ENCODE measurements at regions not wholly inside any gene's neighbourhood (a gene's known extent, or its start where the extent isn't known, plus 50 kb on each side); places are given as distances from the start of the nearest gene placed in this dataset.

- Histone ChIP-seq H3K36me3 (ENCODE audit: control insufficient read depth, insufficient read depth, low read length) (no peaks in the 10 kb centered on the region), H3K4me3 (ENCODE audit: extremely low read depth, insufficient read depth, low read length, poor library complexity, severe bottlenecking) (no peak overlapping the region), H3K4me1 (ENCODE audit: control insufficient read depth, insufficient read depth, low read length, poor library complexity, severe bottlenecking) (no peaks in the 10 kb centered on the region), H3K9me3 (ENCODE audit: control insufficient read depth, low read length) (no peaks in the 10 kb centered on the region), H3K27ac (ENCODE audit: low read depth, low read length, severe bottlenecking) (no peak overlapping the region)
- WGBS, 2 experiments (ENCODE audit: insufficient coverage in 2 of 2): no CpG with 5 or more reads among the region's 3 CpGs
Observed at GRCh38 chr14:42014301-42014700, 407.6 kb downstream of the LRFN5 start.

GRCh38 chr14:42013559-42013958, 406.9 kb downstream of the LRFN5 start:
- Histone ChIP-seq H3K9me3 (ENCODE audit: control insufficient read depth, low read length) (no peaks in the 10 kb centered on the region), H3K4me3 (ENCODE audit: extremely low read depth, insufficient read depth, low read length, poor library complexity, severe bottlenecking) (no peak overlapping the region), H3K27ac (ENCODE audit: low read depth, low read length, severe bottlenecking) (no peak overlapping the region), H3K36me3 (ENCODE audit: control insufficient read depth, insufficient read depth, low read length) (no peaks in the 10 kb centered on the region), H3K4me1 (ENCODE audit: control insufficient read depth, insufficient read depth, low read length, poor library complexity, severe bottlenecking) (no peaks in the 10 kb centered on the region)
- no CpG with 5 or more reads among the region's 2 CpGs for WGBS, 2 experiments (ENCODE audit: insufficient coverage in 2 of 2)

- Histone ChIP-seq H3K9me3 (ENCODE audit: control insufficient read depth, low read length) (no peaks in the 10 kb centered on the region), H3K4me1 (ENCODE audit: control insufficient read depth, insufficient read depth, low read length, poor library complexity, severe bottlenecking) (no peaks in the 10 kb centered on the region), H3K27ac (ENCODE audit: low read depth, low read length, severe bottlenecking) (no peak overlapping the region), H3K4me3 (ENCODE audit: extremely low read depth, insufficient read depth, low read length, poor library complexity, severe bottlenecking) (no peak overlapping the region), H3K36me3 (ENCODE audit: control insufficient read depth, insufficient read depth, low read length) (no peaks in the 10 kb centered on the region)
Observed at GRCh38 chr14:42013153-42013552, 406.5 kb downstream of the LRFN5 start.

GRCh38 chr14:42011221-42011620, 404.5 kb downstream of the LRFN5 start:
- H3K4me3 ChIP-seq (ENCODE audit: extremely low read depth, insufficient read depth, low read length, poor library complexity, severe bottlenecking): no peak overlapping the region
- H3K36me3 ChIP-seq (ENCODE audit: control insufficient read depth, insufficient read depth, low read length): no peaks in the 10 kb centered on the region
- no peaks in the 10 kb centered on the region for H3K9me3 ChIP-seq (ENCODE audit: control insufficient read depth, low read length)
- no peaks in the 10 kb centered on the region for H3K4me1 ChIP-seq (ENCODE audit: control insufficient read depth, insufficient read depth, low read length, poor library complexity, severe bottlenecking)
- no peak overlapping the region for H3K27ac ChIP-seq (ENCODE audit: low read depth, low read length, severe bottlenecking)
- WGBS, 2 experiments (ENCODE audit: insufficient coverage in 2 of 2): no CpG with 5 or more reads among the region's 1 CpG

- no peaks in the 10 kb centered on the region for H3K9me3 ChIP-seq (ENCODE audit: control insufficient read depth, low read length)
- H3K27ac ChIP-seq (ENCODE audit: low read depth, low read length, severe bottlenecking): no peak overlapping the region
- no peaks in the 10 kb centered on the region for H3K36me3 ChIP-seq (ENCODE audit: control insufficient read depth, insufficient read depth, low read length)
- H3K4me3 ChIP-seq (ENCODE audit: extremely low read depth, insufficient read depth, low read length, poor library complexity, severe bottlenecking): no peak overlapping the region
- no CpG with 5 or more reads among the region's 1 CpG for WGBS, 2 experiments (ENCODE audit: insufficient coverage in 2 of 2)
- no peaks in the 10 kb centered on the region for H3K4me1 ChIP-seq (ENCODE audit: control insufficient read depth, insufficient read depth, low read length, poor library complexity, severe bottlenecking)
Observed at GRCh38 chr14:42004321-42004720, 397.6 kb downstream of the LRFN5 start.

- Histone ChIP-seq H3K4me3 (ENCODE audit: extremely low read depth, insufficient read depth, low read length, poor library complexity, severe bottlenecking) (no peak overlapping the region), H3K36me3 (ENCODE audit: control insufficient read depth, insufficient read depth, low read length) (no peaks in the 10 kb centered on the region), H3K4me1 (ENCODE audit: control insufficient read depth, insufficient read depth, low read length, poor library complexity, severe bottlenecking) (no peaks in the 10 kb centered on the region), H3K9me3 (ENCODE audit: control insufficient read depth, low read length) (no peaks in the 10 kb centered on the region), H3K27ac (ENCODE audit: low read depth, low read length, severe bottlenecking) (no peak overlapping the region)
- WGBS, 2 experiments (ENCODE audit: insufficient coverage in 2 of 2): no CpG with 5 or more reads among the region's 2 CpGs
Observed at GRCh38 chr14:42002141-42002540, 395.5 kb downstream of the LRFN5 start.

- Histone ChIP-seq H3K27ac (ENCODE audit: low read depth, low read length, severe bottlenecking) (no peak overlapping the region), H3K4me1 (ENCODE audit: control insufficient read depth, insufficient read depth, low read length, poor library complexity, severe bottlenecking) (no peaks in the 10 kb centered on the region), H3K9me3 (ENCODE audit: control insufficient read depth, low read length) (no peaks in the 10 kb centered on the region), H3K36me3 (ENCODE audit: control insufficient read depth, insufficient read depth, low read length) (no peaks in the 10 kb centered on the region), H3K4me3 (ENCODE audit: extremely low read depth, insufficient read depth, low read length, poor library complexity, severe bottlenecking) (no peak overlapping the region)
- WGBS, 2 experiments (ENCODE audit: insufficient coverage in 2 of 2): 80 to 85% methylated on average over 1 to 2 of the region's 3 CpGs
Observed at GRCh38 chr14:42001431-42001830, 394.8 kb downstream of the LRFN5 start.

- H3K27ac ChIP-seq (ENCODE audit: low read depth, low read length, severe bottlenecking): no peak overlapping the region
- H3K9me3 ChIP-seq (ENCODE audit: control insufficient read depth, low read length): no peaks in the 10 kb centered on the region
- H3K4me1 ChIP-seq (ENCODE audit: control insufficient read depth, insufficient read depth, low read length, poor library complexity, severe bottlenecking): no peaks in the 10 kb centered on the region
- no peak overlapping the region for H3K4me3 ChIP-seq (ENCODE audit: extremely low read depth, insufficient read depth, low read length, poor library complexity, severe bottlenecking)
- H3K36me3 ChIP-seq (ENCODE audit: control insufficient read depth, insufficient read depth, low read length): no peaks in the 10 kb centered on the region
- no CpG with 5 or more reads among the region's 1 CpG for WGBS, 2 experiments (ENCODE audit: insufficient coverage in 2 of 2)
Observed at GRCh38 chr14:42000450-42000849, 393.8 kb downstream of the LRFN5 start.

- Histone ChIP-seq H3K4me3 (ENCODE audit: extremely low read depth, insufficient read depth, low read length, poor library complexity, severe bottlenecking) (no peak overlapping the region), H3K27ac (ENCODE audit: low read depth, low read length, severe bottlenecking) (no peak overlapping the region), H3K36me3 (ENCODE audit: control insufficient read depth, insufficient read depth, low read length) (no peaks in the 10 kb centered on the region), H3K4me1 (ENCODE audit: control insufficient read depth, insufficient read depth, low read length, poor library complexity, severe bottlenecking) (no peaks in the 10 kb centered on the region), H3K9me3 (ENCODE audit: control insufficient read depth, low read length) (no peaks in the 10 kb centered on the region)
- WGBS, 2 experiments (ENCODE audit: insufficient coverage in 2 of 2): 83% methylated on average over 1 of the region's 1 CpG
Observed at GRCh38 chr14:41993687-41994086, 387.0 kb downstream of the LRFN5 start.

GRCh38 chr14:41986700-41987099, 380.0 kb downstream of the LRFN5 start:
- Histone ChIP-seq H3K9me3 (ENCODE audit: control insufficient read depth, low read length) (no peaks in the 10 kb centered on the region), H3K4me3 (ENCODE audit: extremely low read depth, insufficient read depth, low read length, poor library complexity, severe bottlenecking) (no peak overlapping the region), H3K27ac (ENCODE audit: low read depth, low read length, severe bottlenecking) (no peak overlapping the region), H3K36me3 (ENCODE audit: control insufficient read depth, insufficient read depth, low read length) (no peaks in the 10 kb centered on the region), H3K4me1 (ENCODE audit: control insufficient read depth, insufficient read depth, low read length, poor library complexity, severe bottlenecking) (no peaks in the 10 kb centered on the region)

GRCh38 chr14:41986083-41986645, 379.5 kb downstream of the LRFN5 start:
- Histone ChIP-seq H3K36me3 (ENCODE audit: control insufficient read depth, insufficient read depth, low read length) (no peaks in the 10 kb centered on the region), H3K4me3 (ENCODE audit: extremely low read depth, insufficient read depth, low read length, poor library complexity, severe bottlenecking) (no peak overlapping the region), H3K9me3 (ENCODE audit: control insufficient read depth, low read length) (no peaks in the 10 kb centered on the region), H3K27ac (ENCODE audit: low read depth, low read length, severe bottlenecking) (no peak overlapping the region), H3K4me1 (ENCODE audit: control insufficient read depth, insufficient read depth, low read length, poor library complexity, severe bottlenecking) (no peaks in the 10 kb centered on the region)
- WGBS, 2 experiments (ENCODE audit: insufficient coverage in 2 of 2): 75% methylated on average over 1 of the region's 2 CpGs; no CpG with 5 or more reads in 1 of the 2 experiments
